Thymus (tissue), 11 donors: ENCODE measurements at regions not wholly inside any gene's neighbourhood (a gene's known extent, or its start where the extent isn't known, plus 50 kb on each side); places are given as distances from the start of the nearest gene placed in this dataset.

Experiments
- DNase-seq, 9 donors: peaks; one replicate each; pipeline ENCODE4 v3.0.0-alpha.2; 2013; ENCODE audit warnings: low spot score in 9 of 9, low read depth in 6 of 9, missing footprints in 1 of 9
- H3K27ac ChIP-seq, 2 donors: one replicate each; pipeline ENCODE4 v1.5.1; 2013; ENCODE audit warnings: control low read depth in 1 of 2, low read depth in 1 of 2, low read length in 1 of 2, mild to moderate bottlenecking in 1 of 2, moderate library complexity in 1 of 2
- H3K27me3 ChIP-seq, 2 donors: one replicate each; pipeline ENCODE4 v1.5.1; 2013; ENCODE audit warnings: low read length in 1 of 2; ENCODE audit not compliant: control insufficient read depth in 2 of 2, insufficient read depth in 1 of 2
- H3K36me3 ChIP-seq, 2 donors: one replicate each; pipeline ENCODE4 v1.5.1; 2013; ENCODE audit warnings: low read length in 1 of 2, mild to moderate bottlenecking in 1 of 2, moderate library complexity in 1 of 2; ENCODE audit not compliant: control insufficient read depth in 2 of 2, insufficient read depth in 2 of 2
- H3K4me1 ChIP-seq, 2 donors: one replicate each; pipeline ENCODE4 v1.5.1; 2013; ENCODE audit warnings: low read length in 2 of 2; ENCODE audit not compliant: control insufficient read depth in 2 of 2, insufficient read depth in 2 of 2
- H3K4me3 ChIP-seq, 2 donors: one replicate each; pipeline ENCODE4 v1.5.1; 2013; ENCODE audit warnings: low read length in 2 of 2, control low read depth in 1 of 2, mild to moderate bottlenecking in 1 of 2
- H3K9me3 ChIP-seq, 2 donors: one replicate each; pipeline ENCODE4 v1.5.1; 2013; ENCODE audit warnings: low read length in 1 of 2, mild to moderate bottlenecking in 1 of 2; ENCODE audit not compliant: control insufficient read depth in 2 of 2, insufficient read depth in 1 of 2
- WGBS: extraction: QIAGEN DNeasy Blood & Tissue Kit; methylation state at CpG from one replicate; pipeline ENCODE4 v1.1.7; 2013; 5-methylcytosine and 5-hydroxymethylcytosine counted together
- donor health status: healthy.

DNA sequence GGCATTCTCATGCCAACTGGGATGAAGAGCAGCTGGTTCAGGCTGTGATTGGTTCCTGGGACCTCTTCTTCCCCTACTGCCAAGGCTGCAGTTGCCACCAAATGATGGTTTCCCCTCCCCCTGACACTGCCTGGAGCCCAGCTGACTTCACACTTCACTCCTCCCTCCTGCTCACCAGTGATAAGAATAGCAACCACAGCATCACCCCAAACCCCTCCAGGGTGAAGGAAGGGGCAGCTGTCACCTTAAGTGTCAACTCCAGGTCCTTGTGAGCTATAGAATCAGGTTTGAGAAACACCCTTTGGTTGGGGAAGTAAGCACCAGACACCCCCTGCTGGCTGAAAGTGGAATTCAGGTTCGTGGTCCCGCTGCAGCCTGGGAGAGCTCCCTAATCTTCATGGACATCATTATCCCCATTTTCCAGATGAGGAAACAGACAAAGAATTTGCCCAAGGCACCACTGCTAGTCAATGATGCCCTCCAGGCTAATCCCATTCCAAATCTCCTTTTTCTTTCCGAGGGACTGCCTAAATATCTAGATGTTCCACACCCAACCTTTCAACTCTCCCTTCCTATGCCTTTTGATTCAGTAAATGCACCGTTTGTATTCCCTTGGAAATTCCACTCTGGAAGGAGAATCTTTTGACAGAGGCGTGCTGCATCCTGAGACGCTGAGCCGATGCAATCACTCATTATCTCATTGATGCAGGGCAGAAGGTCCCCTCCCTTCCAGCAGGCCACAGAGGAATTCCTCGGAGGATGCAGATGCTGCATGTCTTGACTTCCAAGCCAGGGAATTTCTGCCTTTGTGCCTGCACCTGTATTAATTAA, 50.6 kb upstream of the UQCRFS1 start:
- peak in 8 of 9 donors; percentile 3 to 44 (median 24) for DNase-seq
- H3K27me3 ChIP-seq: no peaks in the 10 kb centered on the region
- no peak overlapping the region for H3K4me3 ChIP-seq
- H3K36me3 ChIP-seq: no peaks in the 10 kb centered on the region
- no peaks in the 10 kb centered on the region for H3K9me3 ChIP-seq
- no peak overlapping the region for H3K27ac ChIP-seq
- no peaks in the 10 kb centered on the region for H3K4me1 ChIP-seq
- 39% methylated on average over 8 of the region's 8 CpGs for WGBS

GRCh38 chr19:29264897-29265296, 51.9 kb upstream of the UQCRFS1 start:
- H3K27ac ChIP-seq: no peak overlapping the region
- no peaks in the 10 kb centered on the region for H3K4me1 ChIP-seq
- no peak overlapping the region for H3K4me3 ChIP-seq
- no peak for DNase-seq
- 93% methylated on average over 7 of the region's 7 CpGs for WGBS
- H3K36me3 ChIP-seq: no peaks in the 10 kb centered on the region
- no peaks in the 10 kb centered on the region for H3K27me3 ChIP-seq
- no peaks in the 10 kb centered on the region for H3K9me3 ChIP-seq

DNA sequence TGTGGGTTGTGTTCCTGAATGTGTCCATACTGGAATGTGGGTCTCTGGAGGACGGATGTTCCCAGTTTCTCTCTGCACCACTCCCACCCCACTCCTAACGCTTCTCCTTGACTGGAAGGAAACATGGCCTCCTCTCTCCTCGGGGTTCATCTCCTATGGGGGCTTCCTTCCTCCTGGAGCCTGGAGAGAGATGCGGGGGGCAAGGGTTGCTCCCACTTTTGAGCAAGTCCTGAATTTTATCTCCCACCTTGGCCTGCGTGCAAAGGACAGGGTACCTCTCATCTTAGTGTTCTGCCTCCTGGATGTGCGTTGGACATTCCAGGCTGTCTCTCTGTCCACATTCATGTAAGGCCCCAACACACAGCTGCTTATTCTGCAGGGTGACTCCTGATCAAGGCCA, 52.5 kb upstream of the UQCRFS1 start:
- 86% methylated on average over 6 of the region's 6 CpGs for WGBS
- Histone ChIP-seq H3K27me3 (no peaks in the 10 kb centered on the region), H3K4me3 (no peak overlapping the region), H3K4me1 (no peaks in the 10 kb centered on the region), H3K27ac (no peak overlapping the region), H3K36me3 (no peaks in the 10 kb centered on the region), H3K9me3 (no peaks in the 10 kb centered on the region)
- no peak for DNase-seq

- no peaks in the 10 kb centered on the region for H3K27me3 ChIP-seq
- no peaks in the 10 kb centered on the region for H3K36me3 ChIP-seq
- no peak for DNase-seq
- H3K4me3 ChIP-seq: no peak overlapping the region
- H3K9me3 ChIP-seq: no peaks in the 10 kb centered on the region
- 37% methylated on average over 4 of the region's 4 CpGs for WGBS
- H3K4me1 ChIP-seq: no peaks in the 10 kb centered on the region
- no peak overlapping the region for H3K27ac ChIP-seq
Measured at GRCh38 chr19:29266001-29266400, 53.0 kb upstream of the UQCRFS1 start.

DNA sequence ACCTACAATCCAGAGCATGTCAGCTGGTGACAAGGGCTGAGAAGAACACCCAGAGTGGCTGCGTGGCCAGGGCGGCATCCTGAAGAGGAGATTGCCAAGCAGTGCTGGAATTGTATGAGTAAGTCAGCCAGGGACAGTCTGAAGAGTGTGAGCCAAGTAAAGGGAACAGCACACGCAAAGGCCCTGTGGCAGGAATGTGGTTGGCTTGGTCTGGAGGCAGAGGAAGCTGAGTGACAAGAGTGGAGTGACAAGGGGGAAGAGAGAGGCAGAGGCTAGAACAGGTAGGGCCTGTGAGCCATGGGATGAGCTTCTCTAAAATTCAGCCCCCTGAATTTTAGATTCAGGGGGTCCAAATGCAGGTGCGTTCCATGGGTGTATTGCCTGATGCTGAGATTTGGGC, 53.7 kb upstream of the UQCRFS1 start:
- Histone ChIP-seq H3K9me3 (no peaks in the 10 kb centered on the region), H3K4me1 (no peaks in the 10 kb centered on the region), H3K36me3 (no peaks in the 10 kb centered on the region), H3K27ac (no peak overlapping the region), H3K27me3 (no peaks in the 10 kb centered on the region), H3K4me3 (no peak overlapping the region)
- DNase-seq: no peak
- 92% methylated on average over 4 of the region's 4 CpGs for WGBS

DNA sequence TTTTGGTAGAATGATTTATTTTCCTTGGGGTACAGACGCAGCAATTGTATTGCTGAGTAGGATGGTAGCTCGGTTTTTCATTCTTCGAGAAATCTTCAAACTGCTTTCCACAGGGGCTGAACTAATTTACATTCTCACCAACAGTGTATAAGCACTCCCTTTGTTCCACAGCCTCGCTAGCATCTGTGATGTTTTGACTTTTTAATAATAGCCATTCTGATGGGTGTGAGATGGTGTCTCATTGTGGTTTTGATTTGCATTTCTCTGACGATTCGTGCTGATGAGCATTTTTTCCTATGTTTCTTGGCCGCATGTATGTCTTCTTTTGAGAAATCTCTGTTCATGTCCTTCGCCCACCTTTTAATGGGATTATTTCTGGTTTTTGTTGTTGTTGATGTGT, 54.8 kb upstream of the UQCRFS1 start:
- no peaks in the 10 kb centered on the region for H3K9me3 ChIP-seq
- H3K27me3 ChIP-seq: no peaks in the 10 kb centered on the region
- H3K27ac ChIP-seq: no peak overlapping the region
- no peaks in the 10 kb centered on the region for H3K4me1 ChIP-seq
- H3K36me3 ChIP-seq: no peaks in the 10 kb centered on the region
- no peak overlapping the region for H3K4me3 ChIP-seq
- DNase-seq: no peak
- 86% methylated on average over 8 of the region's 8 CpGs for WGBS

- 90% methylated on average over 17 of the region's 17 CpGs for WGBS
- H3K4me1 ChIP-seq: no peaks in the 10 kb centered on the region
- H3K4me3 ChIP-seq: no peak overlapping the region
- no peaks in the 10 kb centered on the region for H3K36me3 ChIP-seq
- H3K27me3 ChIP-seq: no peaks in the 10 kb centered on the region
- DNase-seq: no peak
- H3K27ac ChIP-seq: no peak overlapping the region
- no peaks in the 10 kb centered on the region for H3K9me3 ChIP-seq
Measured at GRCh38 chr19:29268103-29268502, 55.2 kb upstream of the UQCRFS1 start.

GRCh38 chr19:29268721-29269393, 55.9 kb upstream of the UQCRFS1 start:
- H3K4me3 ChIP-seq: no peak overlapping the region
- no peak overlapping the region for H3K27ac ChIP-seq
- no peaks in the 10 kb centered on the region for H3K9me3 ChIP-seq
- 60% methylated on average over 25 of the region's 25 CpGs for WGBS
- no peak for DNase-seq
- H3K36me3 ChIP-seq: no peaks in the 10 kb centered on the region
- no peaks in the 10 kb centered on the region for H3K27me3 ChIP-seq
- no peaks in the 10 kb centered on the region for H3K4me1 ChIP-seq

DNA sequence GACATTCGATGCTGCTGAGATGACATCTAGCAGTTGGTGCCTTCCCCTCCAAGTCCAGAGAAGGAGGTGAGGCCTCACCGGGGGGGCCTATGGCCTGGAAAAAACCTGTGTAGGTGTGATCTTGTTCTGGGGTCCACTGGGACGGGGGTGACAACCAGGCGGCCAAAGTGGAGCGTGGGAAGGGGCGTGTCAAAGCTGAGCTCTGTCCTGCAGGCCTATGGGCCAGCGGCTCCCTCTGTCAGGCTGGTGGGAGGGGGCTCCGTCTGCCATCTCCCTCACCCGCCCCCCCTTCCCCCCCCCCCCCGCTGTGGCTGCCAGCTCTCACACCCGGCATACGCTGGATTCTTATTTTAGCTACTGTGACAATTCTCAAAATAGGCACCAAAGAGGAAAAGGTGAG, 56.7 kb upstream of the UQCRFS1 start:
- DNase-seq: no peak
- no peak overlapping the region for H3K4me3 ChIP-seq
- H3K36me3 ChIP-seq: no peaks in the 10 kb centered on the region
- H3K4me1 ChIP-seq: no peaks in the 10 kb centered on the region
- no peak overlapping the region for H3K27ac ChIP-seq
- 62% methylated on average over 10 of the region's 12 CpGs for WGBS
- no peaks in the 10 kb centered on the region for H3K9me3 ChIP-seq
- no peaks in the 10 kb centered on the region for H3K27me3 ChIP-seq
